ENCODE measurements at regions not wholly inside any gene's neighbourhood (a gene's known extent, or its start where the extent isn't known, plus 50 kb on each side); places are given as distances from the start of the nearest gene placed in this dataset.

DNA sequence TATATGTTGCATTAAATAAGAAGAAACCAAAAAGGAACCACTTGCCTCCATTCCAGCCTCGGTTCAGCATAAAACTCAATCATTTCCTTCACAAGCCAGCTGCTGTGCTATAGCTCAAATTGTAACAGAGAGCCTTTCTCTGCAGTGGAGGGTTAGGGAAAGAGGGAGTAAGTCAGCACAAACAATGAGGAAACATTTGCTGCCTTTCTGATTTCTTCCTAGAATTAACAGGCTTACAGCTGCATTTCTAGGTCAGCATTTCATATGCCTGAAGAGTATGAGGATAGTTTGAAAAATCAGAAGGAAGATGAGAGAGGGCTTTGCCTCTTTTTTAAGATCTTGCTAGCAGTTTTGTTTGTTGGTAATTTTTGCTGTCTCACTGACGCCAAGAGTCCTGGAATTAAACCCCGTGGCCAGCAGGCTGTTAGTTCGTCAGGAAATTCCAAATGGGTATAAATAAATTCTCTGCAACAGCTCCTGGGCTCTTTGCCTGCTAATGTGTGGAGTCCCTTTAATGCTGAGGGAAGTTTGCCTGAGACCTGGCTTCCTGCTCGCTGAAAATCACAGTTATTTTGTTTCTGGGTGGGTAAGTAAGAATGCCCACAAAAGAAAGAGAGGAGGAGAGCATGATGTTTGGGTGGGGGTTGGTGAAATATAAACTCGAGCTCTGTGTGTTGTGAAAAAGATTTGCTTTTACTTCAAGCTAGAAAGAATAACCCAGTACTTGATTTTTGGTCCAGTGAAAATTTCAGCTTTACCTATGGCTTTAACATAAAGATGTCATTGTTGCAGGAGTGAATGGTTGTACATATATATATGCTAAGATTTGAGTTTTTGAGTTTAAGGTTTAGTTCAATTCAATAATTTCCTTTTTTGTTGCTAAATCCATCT, 148.1 kb upstream of the DMRT1 start:
- no peak for DNase-seq (ENCODE audit: low read depth in 3 of 3)

GRCh38 chr9:694092-694402, 147.4 kb upstream of the DMRT1 start:
- no peak for DNase-seq (ENCODE audit: low read depth in 3 of 3)

DNA sequence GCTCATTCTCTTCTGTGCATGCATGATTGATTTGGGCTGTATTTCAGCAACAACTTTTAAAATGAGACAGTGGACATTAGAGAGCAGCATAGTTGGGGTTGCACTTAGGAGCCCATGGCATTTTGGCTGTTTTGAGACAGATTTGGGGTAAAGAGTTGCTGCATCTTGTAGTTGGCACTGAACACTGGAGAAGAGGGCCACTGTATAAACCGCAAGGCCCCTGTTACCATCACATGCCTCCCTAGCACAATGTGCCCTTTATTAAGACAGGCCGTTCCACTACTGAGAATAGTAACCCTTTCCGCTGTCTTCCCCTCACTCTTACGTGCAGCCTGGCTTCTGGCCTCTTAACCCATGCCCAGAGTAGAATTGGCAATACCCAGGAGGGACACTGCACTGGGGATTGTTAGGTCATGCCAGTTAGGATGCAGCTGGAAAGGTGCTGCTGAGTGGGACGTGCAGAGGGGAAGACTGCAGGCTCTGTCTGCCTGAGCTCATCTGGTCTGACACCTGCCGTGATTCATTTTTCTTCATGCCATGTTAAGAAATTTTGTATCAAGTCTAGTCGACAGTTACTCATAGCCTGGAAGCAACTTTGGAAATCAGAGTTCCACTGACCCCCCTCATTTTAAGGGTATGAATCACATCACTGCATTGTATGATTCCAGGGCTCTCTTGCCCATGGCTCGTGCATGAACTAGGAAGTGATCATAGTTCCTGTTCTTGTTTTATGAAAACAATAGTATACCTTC, 146.9 kb upstream of the DMRT1 start:
- no peak for DNase-seq (ENCODE audit: low read depth in 3 of 3)

GRCh38 chr9:695252-695651, 146.2 kb upstream of the DMRT1 start:
- no peak for DNase-seq (ENCODE audit: low read depth in 3 of 3)

- DNase-seq (ENCODE audit: low read depth in 3 of 3): no peak
Observed at GRCh38 chr9:696332-697323, 144.9 kb upstream of the DMRT1 start.

DNA sequence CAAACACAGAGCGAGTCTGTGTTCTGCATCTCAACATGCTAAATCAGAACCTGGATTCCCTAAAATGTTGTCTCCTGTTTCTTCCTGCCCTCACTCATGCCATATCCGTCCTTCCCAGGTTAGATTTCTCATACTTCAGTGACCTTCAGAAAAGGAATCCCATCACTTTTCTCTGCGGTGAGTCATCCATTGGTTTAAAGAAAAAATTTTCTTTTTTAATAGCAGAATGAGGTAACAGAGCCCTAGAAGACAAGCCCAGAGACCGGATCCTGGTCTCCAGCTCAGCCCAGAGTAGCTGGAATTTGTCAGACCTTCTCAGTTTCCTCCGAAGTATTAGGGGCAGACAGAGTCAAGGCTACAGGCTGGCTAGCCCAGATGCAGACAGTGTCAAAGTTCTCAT, 143.2 kb upstream of the DMRT1 start:
- no peak for DNase-seq (ENCODE audit: low read depth in 3 of 3)

DNA sequence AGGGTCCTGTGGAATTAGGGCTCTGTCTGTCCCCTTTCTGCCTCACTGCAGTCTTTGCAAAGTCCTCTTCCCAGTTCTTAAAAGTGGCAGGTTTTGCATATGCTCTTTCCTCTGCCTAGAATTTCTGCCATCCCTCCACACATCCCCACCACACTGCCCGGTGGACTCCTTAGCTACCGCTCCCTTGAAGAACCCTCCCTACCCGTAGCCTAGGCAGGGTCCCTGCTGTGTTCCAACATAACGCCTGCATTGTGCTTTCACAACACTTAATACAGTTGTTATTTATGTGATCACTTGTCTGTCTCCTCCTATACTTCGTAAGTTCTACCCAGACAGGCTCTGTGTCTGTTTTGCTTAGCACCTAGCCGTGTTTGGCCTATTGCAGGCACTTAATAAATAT, 142.5 kb upstream of the DMRT1 start:
- no peak for DNase-seq (ENCODE audit: low read depth in 3 of 3)

DNA sequence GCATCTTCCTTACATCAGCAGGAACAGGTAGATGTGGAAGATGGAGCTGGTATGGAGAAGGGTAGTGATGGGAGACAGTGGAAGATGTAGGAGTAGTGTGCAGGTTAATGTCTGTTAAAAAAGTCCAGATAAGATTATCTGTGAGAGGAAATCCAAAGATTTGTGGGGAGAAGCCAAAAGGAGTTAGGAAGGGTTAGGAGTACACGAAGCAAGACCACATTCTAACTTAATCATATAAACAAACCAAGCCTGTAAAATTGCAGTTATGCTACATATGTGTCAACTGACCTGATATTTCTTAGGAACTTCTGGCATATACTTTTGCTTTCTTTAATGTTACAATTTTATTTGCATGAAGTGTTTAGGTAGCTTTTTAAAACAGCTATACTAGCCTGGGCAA, 142.1 kb upstream of the DMRT1 start:
- no peak for DNase-seq (ENCODE audit: low read depth in 3 of 3)

DNA sequence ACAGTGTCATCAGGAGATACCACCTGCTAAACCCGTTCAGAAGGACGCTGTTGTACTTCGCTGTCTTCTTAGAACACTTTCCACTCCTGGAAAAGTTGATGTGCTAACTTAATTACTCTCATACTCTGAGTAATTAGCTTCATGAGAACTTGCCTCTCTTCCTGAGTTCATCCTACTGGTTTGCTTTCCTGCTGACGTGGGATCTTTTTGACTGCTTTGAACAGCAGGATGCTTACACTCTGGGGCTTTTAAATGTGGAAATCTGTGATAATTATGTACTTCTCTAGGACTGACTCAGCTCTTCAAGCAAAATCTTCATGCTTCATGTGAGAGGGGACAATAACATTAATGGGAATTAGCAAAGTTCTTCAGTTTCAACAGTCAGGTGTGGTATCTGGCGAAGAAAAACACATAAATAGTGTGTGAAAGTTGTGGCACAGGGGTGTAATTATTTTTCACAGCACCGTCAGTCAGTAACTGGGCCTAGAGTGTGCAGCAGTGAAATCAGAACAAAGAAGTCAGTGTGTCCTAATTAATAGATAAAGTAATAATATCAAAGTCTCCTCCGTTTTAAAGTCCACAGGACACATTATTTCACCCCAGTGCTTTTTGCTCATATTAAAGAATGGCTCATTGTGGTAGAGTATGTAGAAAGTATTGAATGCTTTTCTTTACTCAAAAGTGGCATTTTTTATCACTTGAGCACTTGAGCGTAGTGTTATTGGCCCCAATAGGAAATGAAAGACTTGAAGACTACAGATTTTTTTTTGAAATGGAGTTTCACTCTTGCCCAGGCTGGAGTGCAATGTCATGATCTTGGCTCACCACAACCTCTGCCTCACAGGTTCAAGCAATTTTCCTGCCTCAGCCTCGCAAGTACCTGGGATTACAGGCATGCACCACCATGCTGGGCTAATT, 140.9 kb upstream of the DMRT1 start:
- no peak for DNase-seq (ENCODE audit: low read depth in 3 of 3)

- DNase-seq (ENCODE audit: low read depth in 3 of 3): no peak
Observed at GRCh38 chr9:703392-703791, 138.1 kb upstream of the DMRT1 start.

DNA sequence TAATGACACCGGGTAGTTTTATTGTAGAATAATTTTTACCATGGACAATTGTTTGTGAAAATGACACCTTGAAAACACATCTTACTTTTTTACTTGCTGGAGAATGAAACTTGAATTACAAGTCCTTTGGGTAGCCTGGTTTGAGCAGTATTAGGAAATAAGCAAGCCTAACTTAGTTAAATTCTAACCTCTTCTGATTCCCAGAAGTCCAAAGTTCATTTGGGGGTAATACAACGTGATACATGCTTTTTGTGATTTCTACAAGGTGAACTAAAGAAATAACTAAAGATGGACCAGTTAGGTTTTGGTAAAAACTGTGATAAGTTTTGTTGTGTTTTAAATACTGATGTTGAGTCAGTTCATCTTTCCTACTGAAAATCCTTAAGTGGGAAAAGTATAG, 135.4 kb upstream of the DMRT1 start:
- DNase-seq (ENCODE audit: low read depth in 3 of 3): no peak

DNA sequence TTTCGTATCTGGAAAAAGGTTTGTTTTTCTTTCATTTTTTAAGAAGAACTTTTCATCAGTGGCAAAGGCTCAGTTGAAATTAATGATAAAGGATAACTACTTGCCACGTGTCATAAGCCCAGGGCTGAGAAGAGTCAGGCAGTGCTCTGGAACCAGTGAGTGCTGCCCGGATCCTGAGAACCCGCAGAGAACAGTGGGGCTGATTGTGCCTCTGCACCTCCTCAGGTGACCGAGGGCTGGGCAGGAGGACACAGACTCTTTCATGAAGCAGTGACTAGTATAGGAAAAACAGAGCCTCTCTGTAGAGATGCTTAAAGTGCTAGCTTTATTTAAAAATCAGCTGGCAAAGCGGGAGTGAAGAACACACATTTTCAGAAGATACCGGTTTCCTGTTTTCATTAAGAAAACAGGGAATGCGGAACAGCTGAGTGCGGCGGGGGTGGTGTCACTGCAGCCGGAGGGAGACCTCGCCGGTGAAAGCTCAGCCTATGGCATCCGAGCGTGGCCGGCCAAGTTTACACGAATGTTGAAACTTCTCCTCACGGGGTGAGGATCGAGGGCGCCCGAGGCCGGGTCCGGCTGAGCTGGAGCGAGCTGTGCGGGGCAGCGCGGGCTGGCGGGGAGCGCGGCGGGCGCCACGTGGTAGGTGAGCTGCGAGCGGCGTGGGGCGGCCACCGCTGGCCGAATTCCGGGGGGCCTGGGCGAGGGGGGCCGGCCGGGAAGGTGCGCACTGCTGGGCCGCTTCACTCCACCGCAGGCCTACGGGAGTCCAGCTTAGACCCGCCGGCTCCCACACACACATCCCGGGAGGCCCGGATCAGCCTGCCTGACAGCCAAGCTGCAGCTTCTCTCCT, 134.7 kb upstream of the DMRT1 start:
- DNase-seq (ENCODE audit: low read depth in 3 of 3): peak in 2 of 3 donors; percentile 3 to 6

GRCh38 chr9:708182-708550, 133.3 kb upstream of the DMRT1 start:
- DNase-seq (ENCODE audit: low read depth in 3 of 3): no peak

DNA sequence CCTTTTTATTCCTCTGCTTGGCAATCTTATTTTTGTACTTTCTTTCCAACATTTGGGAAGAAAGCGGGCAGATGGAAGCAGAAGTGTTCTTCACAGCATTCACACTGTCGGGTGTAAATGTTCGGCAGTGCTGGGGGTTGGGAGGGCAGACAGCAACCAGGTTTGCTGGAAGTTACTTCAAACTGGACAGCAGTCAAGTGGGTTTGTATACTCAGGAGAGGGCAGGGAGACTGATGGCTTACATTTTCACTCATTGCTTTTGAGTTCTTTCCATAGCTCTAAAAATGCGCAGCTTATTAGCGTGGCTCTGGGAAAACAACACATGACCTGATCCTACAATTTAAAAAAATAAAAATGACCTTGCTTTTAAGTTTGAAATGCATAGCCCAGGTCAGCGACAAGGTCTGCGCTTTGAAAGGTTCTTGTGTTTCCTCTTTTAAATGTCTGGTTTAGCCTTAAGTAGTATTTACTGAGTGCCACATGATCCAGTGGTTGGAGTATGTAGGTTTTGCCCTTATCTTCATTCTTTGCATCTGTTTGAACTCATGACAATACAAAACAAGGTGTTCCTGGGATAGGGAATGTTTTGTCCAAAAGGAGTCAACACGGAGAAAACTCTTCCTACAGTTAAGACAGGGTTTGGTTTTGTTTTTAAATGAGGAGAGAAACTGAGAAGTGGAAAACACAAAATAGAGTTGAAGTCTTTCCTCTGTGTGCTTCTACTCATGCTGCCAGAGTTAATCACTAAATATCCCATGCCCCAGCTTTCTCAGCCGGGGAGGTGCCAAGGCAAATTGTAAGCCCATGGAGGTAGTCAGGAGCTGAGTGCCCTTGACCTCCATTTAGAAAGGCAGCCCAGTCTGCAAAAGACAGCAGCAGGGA, 132.7 kb upstream of the DMRT1 start:
- DNase-seq (ENCODE audit: low read depth in 3 of 3): no peak

DNA sequence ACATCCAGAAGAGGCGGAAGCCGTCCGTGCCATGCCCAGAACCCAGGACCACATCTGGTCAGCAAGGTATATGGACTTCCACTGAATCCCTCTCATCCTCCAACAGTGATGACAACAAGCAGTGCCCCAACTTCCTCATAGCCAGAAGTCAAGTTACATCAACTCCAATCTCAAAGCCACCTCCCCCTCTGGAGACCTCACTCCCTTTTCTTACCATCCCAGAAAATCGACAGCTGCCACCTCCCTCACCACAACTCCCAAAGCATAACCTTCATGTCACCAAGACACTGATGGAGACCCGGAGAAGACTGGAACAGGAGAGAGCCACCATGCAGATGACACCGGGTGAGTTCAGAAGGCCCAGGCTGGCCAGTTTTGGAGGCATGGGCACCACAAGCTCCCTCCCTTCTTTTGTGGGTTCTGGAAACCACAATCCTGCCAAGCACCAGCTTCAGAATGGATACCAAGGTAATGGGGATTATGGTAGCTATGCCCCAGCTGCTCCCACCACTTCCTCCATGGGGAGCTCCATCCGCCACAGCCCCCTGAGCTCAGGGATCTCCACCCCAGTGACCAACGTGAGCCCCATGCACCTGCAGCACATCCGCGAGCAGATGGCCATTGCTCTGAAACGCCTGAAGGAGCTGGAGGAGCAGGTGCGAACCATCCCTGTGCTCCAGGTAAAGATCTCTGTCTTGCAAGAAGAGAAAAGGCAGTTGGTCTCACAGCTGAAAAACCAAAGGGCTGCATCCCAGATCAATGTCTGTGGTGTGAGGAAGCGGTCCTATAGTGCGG, 130.3 kb upstream of the DMRT1 start:
- DNase-seq (ENCODE audit: low read depth in 3 of 3): no peak

DNA sequence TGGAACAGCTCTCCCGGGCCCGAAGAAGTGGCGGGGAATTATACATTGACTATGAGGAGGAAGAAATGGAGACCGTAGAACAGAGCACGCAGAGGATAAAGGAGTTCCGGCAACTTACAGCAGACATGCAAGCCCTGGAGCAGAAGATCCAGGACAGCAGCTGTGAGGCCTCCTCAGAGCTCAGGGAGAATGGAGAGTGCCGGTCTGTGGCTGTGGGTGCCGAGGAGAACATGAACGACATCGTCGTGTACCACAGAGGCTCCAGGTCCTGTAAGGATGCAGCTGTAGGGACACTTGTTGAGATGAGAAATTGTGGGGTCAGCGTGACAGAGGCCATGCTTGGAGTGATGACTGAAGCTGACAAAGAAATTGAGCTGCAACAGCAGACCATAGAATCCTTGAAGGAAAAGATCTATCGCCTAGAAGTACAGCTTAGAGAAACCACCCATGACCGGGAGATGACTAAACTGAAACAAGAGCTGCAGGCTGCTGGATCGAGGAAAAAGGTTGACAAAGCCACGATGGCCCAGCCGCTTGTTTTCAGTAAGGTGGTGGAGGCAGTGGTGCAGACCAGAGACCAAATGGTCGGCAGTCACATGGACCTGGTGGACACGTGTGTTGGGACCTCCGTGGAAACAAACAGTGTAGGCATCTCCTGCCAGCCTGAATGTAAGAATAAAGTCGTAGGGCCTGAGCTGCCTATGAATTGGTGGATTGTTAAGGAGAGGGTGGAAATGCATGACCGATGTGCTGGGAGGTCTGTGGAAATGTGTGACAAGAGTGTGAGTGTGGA, 129.5 kb upstream of the DMRT1 start:
- no peak for DNase-seq (ENCODE audit: low read depth in 3 of 3)

- DNase-seq (ENCODE audit: low read depth in 3 of 3): no peak
Observed at GRCh38 chr9:712643-713042, 128.9 kb upstream of the DMRT1 start.

GRCh38 chr9:713091-713490, 128.4 kb upstream of the DMRT1 start:
- DNase-seq (ENCODE audit: low read depth in 3 of 3): no peak

Measured in stimulated activated CD4-positive, alpha-beta T cell treated with anti-CD3 and anti-CD28 coated beads, TNF-alpha, amount 100 ng/mL, for 48 hours (primary cell).